Hematopoietic multipotent progenitor cell treated with erythropoietin and hydrocortisone succinate and interleukin-3 and kit ligand, for 17 days (in vitro differentiated cells): ENCODE measurements at regions not wholly inside any gene's neighbourhood (a gene's known extent, or its start where the extent isn't known, plus 50 kb on each side); places are given as distances from the start of the nearest gene placed in this dataset.

ENCODE experiments used
- DNase-seq: peaks from one replicate; pipeline ENCODE4 v3.0.0-alpha.2; 2015; ENCODE audit warnings: low spot score

DNA sequence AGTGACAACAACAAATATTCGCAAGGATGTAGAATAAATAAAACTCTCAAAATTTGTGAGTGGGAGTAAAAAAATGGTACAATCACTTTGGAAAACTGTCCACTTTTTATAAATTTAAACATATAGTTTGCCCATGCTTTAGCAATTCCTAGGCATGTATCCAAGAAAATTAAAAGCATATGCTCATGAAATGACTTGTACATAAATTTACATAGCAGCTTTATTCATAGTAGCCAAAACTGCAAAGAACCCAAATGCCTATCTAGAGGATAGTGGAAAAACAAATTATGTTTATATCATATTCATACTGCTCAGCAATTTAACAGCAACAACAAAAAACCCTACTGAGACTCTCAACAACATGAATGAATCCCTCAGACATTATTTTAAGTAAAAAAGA, 363.6 kb upstream of the CCDC54 start:
- DNase-seq = no peak

DNA sequence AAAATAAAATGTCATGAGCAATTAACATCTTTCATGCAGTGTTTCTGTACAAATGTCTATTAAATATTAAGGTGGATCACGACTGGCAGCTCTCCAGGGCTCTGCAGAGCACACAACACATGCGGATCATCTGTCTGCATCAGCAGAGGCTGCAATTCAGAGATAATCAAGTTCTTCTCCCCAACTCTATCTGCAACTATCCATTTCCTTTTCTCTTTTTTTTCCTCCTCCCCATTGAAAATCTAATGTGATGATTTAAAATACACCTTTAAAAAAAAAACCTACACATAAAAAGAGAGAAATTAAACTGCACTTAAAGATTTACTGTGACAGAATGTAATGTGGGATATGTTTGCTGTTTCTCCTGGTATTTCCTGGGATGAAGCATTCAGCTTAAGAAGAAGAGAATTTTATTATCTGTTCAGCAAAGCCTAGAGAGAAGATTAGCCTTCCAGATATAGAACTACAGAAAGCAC, 352.6 kb upstream of the CCDC54 start:
- DNase-seq = no peak

DNA sequence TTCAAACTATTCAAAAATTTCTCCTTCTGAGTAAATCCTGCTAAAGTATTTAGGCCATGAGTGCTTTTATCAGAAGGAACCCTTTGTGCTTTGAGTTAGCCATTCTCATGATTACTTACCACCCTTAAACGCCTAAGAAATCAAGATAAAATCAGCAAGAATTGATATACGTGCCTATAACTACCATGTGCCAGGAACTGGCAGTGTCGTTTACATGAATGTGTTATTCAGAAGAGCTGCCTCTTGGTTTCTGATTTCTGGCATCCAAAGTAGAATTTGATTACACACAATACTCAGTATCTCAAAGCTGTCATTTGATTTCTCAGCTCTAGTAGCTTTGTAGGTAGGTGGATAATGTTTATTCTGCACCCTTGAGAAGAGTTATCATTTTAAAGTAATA, 351.3 kb upstream of the CCDC54 start:
- DNase-seq = no peak

DNA sequence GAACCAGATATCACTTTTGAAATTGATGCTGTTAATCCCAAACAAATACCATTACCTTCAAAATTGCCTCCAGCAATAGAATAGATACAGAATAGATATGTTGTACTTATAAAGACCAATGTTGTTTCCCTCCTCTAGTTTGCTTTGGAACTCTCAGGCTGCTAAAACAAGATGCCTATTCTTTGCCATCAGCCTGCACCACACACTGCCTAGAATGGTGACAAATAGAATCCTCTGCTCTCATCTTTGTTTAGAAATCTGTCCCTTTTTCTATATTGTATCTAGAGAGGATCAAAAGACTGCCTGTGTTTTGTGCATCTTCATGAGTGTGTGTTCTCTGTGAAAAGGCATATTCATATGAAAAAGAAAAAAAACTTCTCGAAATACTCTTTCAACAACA, 349.2 kb upstream of the CCDC54 start:
- DNase-seq = no peak

DNA sequence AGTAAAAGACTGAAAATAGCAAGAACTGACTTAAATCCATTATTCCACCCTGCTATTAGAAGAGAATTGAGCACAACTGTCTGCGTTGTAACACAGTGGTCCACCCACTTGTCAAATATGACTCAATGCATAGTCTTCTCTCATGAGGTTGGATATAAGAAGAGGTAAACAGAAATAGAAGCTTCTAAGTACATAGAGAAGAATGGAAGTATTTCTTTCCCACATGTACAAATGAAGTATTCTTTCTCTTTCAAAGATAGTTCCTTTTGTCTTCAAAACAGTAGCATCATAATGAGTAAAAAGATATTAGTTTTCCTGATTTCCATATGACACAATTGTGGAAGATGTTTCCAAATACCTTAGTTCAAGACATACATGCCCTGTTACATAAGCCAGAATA, 348.6 kb upstream of the CCDC54 start:
- DNase-seq = no peak

DNA sequence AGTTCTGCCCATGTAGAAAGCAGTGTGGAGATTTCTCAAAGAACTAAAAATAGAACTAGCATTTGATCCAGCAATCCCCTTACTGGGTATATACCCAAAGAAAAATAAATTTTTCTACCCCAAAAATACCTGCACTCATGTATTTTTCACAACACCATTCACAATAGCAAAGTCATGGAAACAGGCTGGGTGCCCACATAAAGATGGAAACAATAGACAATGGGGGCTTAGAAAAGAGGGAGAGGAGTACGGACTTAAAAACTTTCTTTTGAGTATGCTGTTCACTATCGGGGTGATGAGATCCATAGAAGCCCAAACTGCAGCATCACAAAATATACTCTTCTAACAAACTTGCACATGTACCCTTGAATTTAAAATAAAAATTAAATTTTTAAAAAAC, 345.1 kb upstream of the CCDC54 start:
- DNase-seq = no peak

DNA sequence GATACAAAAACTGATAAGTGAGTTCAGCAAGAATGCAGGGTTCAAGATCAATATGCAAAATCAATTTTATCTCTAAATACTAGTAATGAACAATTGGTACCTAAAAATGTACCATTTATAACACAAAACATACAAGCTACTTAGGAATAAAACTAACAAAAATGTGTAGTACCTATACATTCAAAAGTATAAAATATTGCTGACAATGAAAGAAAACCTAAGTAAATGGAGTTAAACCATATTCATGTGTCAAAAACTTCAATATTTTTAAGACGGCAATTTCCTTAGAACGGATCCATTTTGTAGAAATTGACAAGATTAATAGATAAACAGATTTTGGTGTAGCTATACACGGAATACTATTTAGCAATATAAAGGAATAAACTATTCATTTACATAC, 343.1 kb upstream of the CCDC54 start:
- DNase-seq = no peak

DNA sequence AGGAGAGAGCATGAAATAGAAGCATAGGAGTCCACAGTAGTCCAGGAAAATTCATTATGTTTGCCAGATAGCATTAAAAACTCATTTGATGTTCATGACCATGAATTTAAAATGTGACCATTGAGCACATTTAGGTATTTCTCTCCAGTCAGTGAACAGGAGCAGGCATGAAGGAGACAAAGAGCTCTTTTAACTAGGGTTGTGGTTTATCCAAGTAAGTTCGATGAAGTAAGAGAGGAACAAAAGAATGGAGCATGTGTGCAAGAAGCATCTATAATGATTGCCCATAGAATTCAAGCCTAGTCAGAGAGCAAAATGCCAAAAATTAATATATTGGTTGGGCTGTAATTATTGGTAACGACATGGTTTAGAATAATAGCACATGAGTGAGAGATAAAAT, 342.1 kb upstream of the CCDC54 start:
- DNase-seq = no peak

DNA sequence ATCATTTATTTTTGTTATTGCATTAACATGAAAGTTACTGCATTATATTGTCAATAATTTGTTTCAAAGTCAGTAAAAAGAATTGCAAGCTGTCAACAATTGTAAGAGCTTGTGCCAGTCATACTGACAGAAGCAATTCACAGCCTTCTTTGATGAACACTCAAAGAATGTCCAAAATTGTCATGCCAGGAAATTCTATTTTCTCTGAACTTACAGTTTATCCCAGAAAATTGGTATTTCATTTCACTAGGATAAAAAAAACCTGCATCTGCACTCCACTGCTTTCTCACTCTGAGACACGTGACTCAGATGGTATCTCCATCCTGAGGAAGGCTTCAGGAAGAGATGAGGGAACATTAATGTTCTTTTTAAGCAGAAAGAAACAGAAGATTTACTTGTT, 332.6 kb upstream of the CCDC54 start:
- no peak for DNase-seq

DNA sequence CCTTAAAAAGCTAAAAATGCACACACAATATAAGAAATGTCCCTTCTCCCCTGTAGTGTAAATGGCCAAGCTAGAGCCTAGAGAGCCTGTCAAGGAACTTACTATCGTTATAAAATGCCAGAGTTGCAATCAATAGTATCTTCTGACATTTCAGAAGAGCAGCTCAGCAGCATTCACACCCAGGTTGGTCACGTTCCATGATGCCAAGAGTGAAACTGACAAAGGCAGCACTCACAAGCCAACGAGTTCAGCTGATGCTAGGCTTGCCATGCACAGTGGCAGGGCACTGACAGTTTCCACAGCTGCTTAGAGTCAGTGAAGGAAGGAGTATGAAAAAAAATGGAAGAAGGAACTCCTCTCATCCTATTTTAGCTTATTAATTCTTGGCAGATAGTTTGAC, 331.4 kb upstream of the CCDC54 start:
- no peak for DNase-seq

DNA sequence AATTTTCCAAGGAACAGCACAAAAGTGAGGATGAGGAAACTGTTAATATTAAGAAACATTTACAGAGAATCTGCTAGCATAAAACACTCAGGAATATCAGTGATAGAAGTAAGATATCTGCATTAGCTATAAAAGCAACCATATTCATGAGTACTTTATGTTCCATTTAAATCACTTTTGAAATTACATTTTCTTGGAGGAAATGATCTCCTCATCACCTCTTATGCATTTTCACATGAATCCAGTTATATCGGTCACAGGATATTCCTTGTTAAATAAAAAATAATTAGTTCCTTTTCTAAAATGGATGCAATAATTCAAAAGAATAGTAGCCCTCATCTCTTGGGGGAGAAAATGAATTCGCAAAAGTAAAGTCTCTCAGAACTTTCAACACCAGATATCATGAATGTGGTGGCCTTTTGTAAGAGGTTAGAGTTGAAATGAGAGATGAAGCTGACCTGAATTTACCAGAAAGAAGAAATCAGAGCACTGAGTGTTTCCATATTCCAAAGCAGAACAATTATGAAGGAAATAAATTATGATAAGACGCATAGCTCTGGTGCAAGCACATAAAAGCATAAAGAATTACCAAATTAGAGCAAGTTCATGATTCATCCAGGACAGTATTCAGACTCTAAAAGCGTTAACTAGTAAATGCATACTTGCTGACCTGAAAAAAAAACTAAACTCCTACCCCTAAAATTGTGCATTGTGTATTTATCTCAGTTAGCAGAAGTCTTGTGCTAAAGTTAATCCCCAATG, 321.9 kb upstream of the CCDC54 start:
- DNase-seq = no peak

DNA sequence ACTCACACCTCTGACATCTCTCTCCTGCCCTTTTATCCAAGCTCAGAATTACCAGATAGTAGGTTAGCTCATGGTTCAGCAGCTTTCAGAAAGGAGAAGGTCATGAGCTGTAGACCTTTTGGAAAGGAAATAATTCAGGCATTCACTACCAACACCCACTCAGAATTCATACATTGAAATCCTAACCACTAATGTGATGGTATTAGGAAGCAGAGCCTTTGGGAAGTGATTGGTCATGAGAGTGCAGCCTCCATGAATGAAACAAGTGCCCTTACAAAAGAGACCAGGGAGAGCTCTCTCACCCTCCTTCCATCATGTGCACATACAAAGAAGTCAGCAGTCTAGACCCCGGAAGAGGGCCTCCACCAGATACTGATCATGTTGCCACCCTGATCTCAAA, 315.8 kb upstream of the CCDC54 start:
- DNase-seq = no peak

DNA sequence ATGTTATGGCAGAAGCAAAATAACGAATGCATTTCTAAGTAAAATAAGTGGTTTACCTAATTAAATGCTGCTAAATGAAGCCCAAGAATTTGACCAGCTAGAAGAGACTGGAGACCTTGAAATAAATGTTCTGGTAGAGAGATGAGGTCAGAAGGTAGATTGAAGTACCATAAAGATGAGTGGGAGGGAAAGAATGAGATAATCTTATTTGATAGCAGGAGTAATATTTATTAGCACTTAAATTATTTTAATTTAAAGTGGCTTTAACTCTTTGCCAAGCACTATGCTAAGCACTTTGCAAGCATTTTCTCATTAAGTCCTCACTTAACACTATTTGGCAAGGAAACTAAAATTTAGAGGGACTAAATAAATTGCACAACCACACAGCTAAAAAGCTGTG, 314.9 kb upstream of the CCDC54 start:
- DNase-seq = no peak

DNA sequence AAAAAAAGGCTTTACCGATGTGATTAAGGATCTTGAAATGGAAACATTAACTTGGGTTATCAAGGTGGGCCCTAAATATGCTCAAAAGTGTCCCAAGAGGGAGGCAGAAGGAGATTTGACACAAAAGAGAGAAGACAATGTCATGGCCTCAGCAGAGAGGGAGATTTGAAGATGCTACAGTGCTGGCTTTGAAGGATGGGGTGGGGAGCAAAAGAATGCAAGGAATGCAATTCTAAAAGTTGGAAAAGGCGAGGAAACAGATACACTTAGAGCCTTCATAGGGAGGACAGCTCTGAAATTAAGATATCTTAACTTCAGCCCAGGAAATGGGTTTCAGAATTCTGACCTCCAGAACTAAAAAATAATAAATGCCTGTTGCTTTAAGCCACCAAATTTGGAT, 314.5 kb upstream of the CCDC54 start:
- no peak for DNase-seq

DNA sequence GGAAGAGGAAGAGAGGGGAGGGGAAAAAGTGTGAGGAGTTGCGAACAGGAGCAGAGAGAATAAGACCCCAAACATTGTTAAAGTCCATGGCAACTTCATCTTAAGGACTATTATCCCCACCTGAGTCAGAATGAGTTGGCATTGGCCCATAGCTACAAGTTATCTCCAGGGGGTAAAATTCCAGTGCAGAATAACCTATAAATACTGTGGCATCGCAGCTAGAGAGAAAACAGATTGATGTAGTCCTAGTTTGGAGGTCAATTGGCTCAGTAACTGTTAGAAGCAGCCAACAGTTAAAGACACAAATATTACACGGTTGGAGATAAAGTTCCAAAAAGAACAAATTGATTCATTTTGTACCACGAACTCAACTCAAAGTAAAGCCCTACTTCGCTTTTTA, 313.9 kb upstream of the CCDC54 start:
- DNase-seq = no peak

DNA sequence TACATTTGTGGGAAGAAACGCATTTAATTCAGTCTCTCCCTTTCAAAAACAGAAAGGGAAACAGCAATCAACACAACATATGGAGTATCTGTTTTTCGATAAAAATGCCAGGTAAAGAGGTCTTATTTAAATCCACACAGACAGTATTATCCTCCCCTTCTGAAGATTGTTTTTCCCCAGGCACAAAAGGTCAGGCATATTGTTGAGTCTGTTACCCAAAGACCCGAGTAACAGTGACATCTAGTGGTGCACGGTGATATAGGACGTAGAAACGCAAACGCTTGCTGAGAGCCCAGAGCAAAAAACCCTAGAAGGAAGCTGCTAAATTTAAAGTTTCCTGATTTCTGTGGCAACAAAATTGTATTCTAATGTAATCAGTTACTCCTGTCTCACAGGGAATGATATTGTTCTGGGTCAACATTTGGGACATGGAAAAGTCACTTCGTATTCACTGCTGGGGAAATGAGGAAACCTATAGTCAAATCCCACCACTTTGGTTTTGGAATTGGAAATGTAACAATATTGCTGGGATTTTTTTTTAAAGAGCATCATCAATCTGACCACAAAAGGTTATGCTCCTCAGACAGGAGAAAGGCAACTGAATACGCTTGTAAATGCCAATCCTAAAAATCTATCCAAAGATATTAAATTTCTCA, 312.7 kb upstream of the CCDC54 start:
- peak; percentile 27 for DNase-seq

DNA sequence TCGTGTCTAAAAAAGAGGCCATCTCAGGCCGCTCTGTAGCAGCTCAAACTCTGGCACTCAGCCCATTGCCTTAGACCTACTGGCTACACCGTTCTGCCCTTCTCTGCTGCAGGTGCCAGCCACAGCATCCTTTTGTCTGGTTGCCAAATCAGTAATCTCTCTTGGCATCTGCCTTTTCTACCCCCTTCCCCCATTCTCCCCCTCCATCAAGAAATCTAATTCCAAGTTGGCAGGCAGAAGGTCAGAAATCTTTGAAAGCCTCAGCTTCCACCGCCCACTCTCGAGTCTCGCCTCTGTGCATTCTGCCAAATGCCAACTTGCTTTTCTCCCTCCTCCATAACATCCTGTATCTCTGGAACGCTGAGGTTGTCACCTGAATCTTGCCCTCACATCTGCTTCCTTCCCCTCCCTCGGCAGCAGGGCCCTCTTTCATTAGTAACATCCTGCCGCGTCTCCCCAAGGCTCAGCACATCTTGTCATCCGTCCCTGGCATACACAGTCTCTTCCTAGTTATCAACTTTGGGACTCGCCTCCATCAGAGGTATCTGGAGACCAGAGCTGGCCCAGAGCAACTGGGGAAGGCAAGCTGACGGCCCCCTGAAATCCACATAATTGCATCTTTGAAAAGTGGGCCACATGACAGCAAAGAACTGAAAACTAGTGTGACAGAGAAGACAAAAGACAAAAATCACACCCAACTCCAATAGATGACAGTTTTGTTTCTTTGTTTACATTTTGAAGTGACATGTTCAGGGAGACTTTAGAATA, 312.0 kb upstream of the CCDC54 start:
- no peak for DNase-seq

DNA sequence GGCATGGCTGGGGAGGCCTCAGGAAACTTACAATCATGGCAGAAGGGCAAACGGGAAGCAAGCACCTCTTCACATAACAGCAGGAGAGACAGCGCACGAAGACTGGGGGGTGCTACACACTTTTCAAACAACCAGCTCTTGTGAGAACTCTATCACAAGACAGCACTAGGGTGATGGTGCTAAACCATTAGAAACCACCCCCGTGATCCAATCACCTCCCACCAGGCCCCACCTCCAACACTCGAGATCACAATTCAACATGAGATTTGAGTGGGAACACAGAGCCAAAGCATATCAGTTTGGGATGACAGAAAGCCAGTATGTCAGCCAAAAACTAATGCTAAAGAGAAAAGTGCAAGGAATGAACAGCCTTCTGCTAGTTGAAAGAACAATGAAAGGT, 309.8 kb upstream of the CCDC54 start:
- no peak for DNase-seq

DNA sequence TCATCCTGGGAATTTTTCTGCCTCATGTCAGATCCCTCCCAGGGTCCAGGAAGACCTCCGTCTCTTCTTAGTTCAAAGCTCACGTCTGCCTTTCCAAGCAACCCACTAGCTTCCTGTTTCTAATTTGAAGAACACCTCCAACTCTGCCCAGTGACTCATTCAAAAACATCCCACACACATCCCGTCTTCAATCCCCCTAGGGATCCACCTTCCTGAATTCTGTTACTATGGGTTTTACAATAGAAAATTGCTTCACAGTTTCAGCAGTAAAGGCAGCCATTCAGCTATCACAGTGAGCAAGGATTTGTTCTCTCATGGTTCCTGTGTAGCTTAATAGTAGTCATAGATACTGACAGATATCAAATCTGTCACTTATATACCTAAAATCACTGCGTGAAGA, 308.3 kb upstream of the CCDC54 start:
- no peak for DNase-seq

DNA sequence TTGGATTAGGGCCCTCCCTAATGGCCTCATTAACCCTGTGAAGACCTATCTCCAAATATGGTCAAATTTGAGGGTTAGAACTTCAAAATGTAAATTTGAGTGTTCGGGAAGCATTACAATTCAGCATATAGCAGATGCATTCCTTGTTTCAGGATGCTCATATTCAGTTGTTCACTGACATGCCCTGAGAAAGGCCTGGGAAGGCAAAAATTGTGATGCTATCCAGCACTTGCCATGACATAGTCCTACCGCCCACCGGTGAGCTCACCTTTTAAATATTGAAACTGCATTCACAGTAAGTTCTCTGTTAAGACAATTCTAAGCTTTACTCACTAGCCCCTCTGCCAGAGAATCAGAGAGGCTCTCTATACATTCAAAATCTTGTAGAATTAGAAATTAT, 300.3 kb upstream of the CCDC54 start:
- no peak for DNase-seq

DNA sequence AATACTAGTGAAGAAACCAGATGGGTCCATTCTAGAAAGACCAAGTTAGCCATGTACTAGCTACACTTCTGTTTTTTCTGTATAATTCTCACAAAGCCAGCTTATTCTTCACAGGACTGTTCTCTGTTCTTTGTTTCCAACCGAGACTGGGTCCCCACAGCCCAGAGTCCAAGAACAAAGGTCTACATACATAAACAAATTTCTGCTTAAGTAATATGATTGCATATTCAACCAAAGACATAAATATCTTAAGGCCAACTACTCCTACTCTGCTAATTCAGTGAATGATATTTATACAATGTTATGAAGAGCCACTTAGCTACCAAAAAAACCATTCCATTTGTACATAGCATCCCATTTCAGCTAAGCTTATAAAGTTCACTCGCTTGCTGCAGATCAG, 299.8 kb upstream of the CCDC54 start:
- DNase-seq = no peak

DNA sequence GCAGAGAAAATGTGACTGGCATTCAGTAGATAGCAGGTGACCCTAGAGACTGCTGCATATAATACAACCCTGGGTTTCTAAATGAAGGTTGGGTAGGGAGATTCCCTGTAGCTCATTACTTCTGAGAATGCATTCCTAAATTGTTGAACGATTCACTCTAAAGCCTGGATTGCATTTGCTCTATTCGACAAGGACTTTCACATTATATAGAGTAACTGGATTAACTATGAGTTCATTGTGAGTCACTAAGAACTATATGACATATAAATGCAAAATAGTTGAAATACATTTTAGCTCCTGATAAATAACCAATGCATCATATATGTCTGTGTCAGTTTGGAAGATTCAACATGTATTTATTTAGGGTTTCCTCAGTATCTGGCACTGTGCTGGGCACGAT, 294.7 kb upstream of the CCDC54 start:
- DNase-seq = no peak

DNA sequence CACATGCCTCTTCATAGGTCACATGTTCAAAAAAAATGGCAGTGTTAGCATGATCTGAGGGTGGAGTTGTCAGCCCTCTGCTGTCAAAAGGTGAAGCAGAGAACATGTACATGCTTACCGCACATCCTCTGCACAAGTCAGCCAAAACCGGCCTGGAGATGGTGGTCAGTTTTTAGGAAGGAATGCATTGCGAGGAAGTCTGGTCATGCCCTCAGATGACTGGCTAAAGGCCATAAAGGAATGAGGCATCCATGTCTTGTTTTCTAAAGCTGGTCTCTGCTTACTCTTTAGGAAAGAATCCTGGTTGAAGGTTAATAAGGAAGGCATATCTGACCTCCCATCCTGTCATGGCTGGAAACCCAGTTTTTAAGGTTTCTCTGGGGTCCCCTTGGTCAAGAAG, 292.0 kb upstream of the CCDC54 start:
- DNase-seq = no peak
